ENCODE measurements at regions not wholly inside any gene's neighbourhood (a gene's known extent, or its start where the extent isn't known, plus 50 kb on each side); places are given as distances from the start of the nearest gene placed in this dataset.
"Not testable (repeated sequence)": the region's sequence is repeated elsewhere in the genome, so short reads cannot be mapped to it uniquely, and the experiment has no call there.

DNA sequence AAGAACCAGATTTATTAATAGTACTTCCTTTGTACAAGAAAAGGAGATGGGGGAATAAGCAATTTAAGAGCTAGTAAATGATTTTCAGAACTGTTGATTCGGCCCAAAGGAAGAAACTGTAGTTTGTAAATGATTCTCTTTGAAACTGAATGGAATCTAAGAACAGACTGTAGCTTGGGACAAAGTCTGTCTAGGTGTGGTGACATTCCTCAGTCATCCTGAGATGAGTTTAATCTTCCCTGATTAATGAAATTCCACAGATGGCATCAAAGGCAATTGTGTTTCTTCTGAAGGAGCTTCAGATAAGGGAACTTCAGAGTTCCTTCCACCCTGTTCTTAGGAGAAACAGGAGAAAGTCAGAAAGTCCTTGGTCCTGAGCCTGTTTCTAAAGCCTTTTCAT, 2095.9 kb downstream of the LRRC4C start:
- peaks cover 21% of the 10 kb centered on the region for H3K4me1 Mint-ChIP-seq (ENCODE audit: low read depth)
- H3K27me3 Mint-ChIP-seq: no peaks in the 10 kb centered on the region
- TF ChIP-seq, protein P1, sequence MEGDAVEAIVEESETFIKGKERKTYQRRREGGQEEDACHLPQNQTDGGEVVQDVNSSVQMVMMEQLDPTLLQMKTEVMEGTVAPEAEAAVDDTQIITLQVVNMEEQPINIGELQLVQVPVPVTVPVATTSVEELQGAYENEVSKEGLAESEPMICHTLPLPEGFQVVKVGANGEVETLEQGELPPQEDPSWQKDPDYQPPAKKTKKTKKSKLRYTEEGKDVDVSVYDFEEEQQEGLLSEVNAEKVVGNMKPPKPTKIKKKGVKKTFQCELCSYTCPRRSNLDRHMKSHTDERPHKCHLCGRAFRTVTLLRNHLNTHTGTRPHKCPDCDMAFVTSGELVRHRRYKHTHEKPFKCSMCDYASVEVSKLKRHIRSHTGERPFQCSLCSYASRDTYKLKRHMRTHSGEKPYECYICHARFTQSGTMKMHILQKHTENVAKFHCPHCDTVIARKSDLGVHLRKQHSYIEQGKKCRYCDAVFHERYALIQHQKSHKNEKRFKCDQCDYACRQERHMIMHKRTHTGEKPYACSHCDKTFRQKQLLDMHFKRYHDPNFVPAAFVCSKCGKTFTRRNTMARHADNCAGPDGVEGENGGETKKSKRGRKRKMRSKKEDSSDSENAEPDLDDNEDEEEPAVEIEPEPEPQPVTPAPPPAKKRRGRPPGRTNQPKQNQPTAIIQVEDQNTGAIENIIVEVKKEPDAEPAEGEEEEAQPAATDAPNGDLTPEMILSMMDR (IDR thresholded peaks at IDR 0.05): no peak
- no peak overlapping the region for H3K4me3 Mint-ChIP-seq
- H3K9me3 Mint-ChIP-seq: no peaks in the 10 kb centered on the region
- DNase-seq (no peak), ATAC-seq (no peak)
- intact Hi-C loops (cut with micrococcal nuclease): no loop called here
- ChIA-PET POLR2A (no interaction called here), CTCF (interaction anchor here (0.5 to 1.1 kb wide), 2 partner anchors 12 to 1418 kb away, joined by 3 read pairs; no protein-coding TSS in a partner anchor)
- no peak overlapping the region for H3K27ac Mint-ChIP-seq
- H3K36me3 Mint-ChIP-seq (ENCODE audit: low read depth): no peaks in the 10 kb centered on the region

DNA sequence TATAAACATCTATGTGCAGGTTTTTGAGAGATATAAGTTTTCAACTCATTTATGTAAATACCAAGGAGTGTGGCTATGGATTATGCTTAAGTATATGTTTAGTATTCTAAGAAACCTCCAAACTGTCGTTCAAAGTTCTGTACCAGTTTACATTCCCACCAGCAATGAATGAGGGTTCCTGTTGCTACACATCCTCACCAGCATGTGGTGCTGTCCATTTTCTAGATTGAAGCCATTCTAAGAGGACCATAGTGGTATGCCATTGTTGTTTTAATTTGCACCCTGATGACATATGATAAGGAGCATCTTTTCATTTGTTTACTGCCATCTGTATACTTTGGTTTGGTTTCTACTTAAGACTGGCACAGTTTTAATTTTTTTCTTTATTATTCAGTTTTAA, 2097.9 kb downstream of the LRRC4C start:
- Mint-ChIP-seq H3K4me1 (ENCODE audit: low read depth) (peaks cover 5% of the 10 kb centered on the region), H3K27me3 (no peaks in the 10 kb centered on the region), H3K4me3 (no peak overlapping the region), H3K27ac (no peak overlapping the region), H3K36me3 (ENCODE audit: low read depth) (no peaks in the 10 kb centered on the region), H3K9me3 (no peaks in the 10 kb centered on the region)
- TF ChIP-seq, protein P1 (IDR thresholded peaks at IDR 0.05): no peak
- no peak for ATAC-seq
- intact Hi-C loops (cut with micrococcal nuclease): no loop called here
- POLR2A ChIA-PET: no interaction called here
- CTCF ChIA-PET: no interaction called here
- no peak for DNase-seq

DNA sequence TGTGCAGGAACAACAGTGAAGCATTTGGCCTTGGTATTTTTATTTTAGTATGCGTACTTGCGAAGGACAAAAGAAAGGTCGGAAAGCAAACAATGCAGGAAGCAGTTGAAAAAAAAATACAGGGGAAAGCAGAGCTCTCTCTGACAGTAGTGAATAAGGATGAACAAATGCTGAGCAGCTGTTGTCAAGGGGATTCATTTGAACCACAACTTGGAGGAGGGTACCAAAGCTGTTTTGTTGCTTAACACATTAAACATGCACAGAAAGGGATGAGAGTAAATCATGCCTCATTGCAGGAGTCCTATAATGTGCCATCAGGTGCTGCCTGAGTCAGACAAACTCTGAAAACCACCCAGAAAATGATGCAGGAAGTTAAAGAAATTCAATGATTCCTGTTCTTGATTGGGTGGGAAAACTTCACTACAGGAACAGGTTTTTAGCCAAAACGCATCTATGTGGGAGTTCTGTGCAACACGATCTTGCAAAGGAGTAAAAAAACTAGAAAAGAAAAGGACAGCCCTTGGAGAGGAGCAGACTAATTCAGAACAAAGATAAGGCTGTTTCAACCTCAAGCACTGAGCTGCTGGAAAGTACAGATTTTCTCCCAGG, 2113.5 kb downstream of the LRRC4C start:
- intact Hi-C loops (cut with micrococcal nuclease): no loop called here
- H3K27ac Mint-ChIP-seq: no peak overlapping the region

DNA sequence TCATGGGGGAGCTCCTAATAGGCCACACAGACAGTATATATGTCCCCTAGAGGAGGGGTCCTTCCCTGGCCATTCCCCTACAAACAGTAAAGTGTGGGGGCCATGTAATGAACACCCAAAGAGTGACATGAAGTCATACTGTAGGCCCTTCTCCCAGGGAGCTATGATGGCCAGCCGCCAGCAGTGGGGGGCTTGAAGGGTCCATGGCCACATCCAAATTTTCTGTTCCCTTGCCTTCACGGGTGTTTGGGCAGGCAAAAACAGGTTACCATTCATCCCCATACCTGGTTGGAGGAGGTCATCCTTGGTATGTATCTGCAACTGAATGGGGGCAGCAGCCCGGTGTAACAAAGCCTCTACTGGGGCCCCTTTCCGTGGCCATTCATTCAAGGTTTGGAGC, 2118.0 kb downstream of the LRRC4C start:
- no peaks in the 10 kb centered on the region for H3K4me1 Mint-ChIP-seq (ENCODE audit: low read depth)
- TF ChIP-seq, protein P1 (IDR thresholded peaks at IDR 0.05): no peak
- CTCF ChIA-PET: no interaction called here

More for the DNA sequence above, 2113.5 kb downstream of the LRRC4C start:
- no peaks in the 10 kb centered on the region for H3K36me3 Mint-ChIP-seq (ENCODE audit: low read depth)
- H3K27me3 Mint-ChIP-seq: no peaks in the 10 kb centered on the region
- no peak overlapping the region for H3K4me3 Mint-ChIP-seq
- DNase-seq (no peak), ATAC-seq (no peak)
- H3K9me3 Mint-ChIP-seq: no peaks in the 10 kb centered on the region
- POLR2A ChIA-PET: no interaction called here
- TF ChIP-seq, protein P1 (IDR thresholded peaks at IDR 0.05): no peak
- H3K4me1 Mint-ChIP-seq (ENCODE audit: low read depth): no peaks in the 10 kb centered on the region
- CTCF ChIA-PET: no interaction called here

DNA sequence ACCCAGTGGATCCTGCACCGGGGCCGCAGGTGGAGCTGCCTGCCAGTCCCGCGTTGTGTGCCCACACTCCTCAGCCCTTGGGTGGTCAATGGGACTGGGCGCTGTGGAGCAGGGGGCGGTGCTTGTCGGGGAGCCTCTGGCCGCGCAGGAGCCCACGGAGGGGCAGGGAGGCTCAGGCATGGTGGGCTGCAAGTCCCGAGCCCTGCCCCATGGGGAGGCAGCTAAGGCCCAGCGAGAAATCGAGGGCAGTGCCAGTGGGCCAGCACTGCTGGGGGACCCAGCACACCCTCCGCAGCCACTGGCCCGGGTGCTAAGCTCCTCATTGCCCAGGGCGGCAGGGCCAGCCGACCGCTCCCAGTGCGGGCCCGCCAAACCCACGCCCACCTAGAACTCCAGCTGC, 2126.4 kb downstream of the LRRC4C start:
- H3K27me3 Mint-ChIP-seq; H3K4me3 Mint-ChIP-seq; CTCF ChIA-PET; H3K27ac Mint-ChIP-seq; POLR2A ChIA-PET; DNase-seq; intact Hi-C loops (cut with micrococcal nuclease); H3K9me3 Mint-ChIP-seq; H3K36me3 Mint-ChIP-seq (ENCODE audit: low read depth); H3K4me1 Mint-ChIP-seq (ENCODE audit: low read depth); ATAC-seq: not testable (repeated sequence)

More for the DNA sequence above, 2118.0 kb downstream of the LRRC4C start:
- H3K27me3 Mint-ChIP-seq: no peaks in the 10 kb centered on the region
- intact Hi-C loops (cut with micrococcal nuclease): no loop called here
- H3K4me3 Mint-ChIP-seq: no peak overlapping the region
- H3K36me3 Mint-ChIP-seq (ENCODE audit: low read depth): no peaks in the 10 kb centered on the region
- H3K9me3 Mint-ChIP-seq: peaks cover 2% of the 10 kb centered on the region
- POLR2A ChIA-PET: no interaction called here
- no peak for DNase-seq
- ATAC-seq: no peak
- H3K27ac Mint-ChIP-seq: no peak overlapping the region

DNA sequence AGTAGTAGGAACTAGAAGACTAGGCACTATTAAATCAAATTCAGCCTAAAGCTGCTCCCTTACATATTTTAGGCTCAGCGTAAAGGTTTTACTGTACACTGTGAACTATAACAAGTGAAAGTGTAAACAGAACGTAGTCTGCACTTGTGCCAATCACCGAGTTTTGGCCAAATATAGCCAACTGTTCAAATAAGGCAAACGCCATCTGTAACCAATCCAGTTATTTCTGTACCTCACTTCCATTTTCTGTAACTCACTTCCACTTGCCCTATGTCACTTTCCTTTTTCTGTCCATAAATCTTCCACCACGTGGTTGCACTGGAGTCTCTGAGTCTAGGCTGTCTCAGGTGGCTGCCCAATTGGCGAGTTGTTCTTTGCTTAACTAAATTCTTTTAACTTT, 2132.2 kb downstream of the LRRC4C start:
- Mint-ChIP-seq H3K4me1 (ENCODE audit: low read depth) (no peaks in the 10 kb centered on the region), H3K27me3 (no peaks in the 10 kb centered on the region), H3K4me3 (no peak overlapping the region), H3K27ac (no peak overlapping the region), H3K9me3 (peaks cover 1% of the 10 kb centered on the region), H3K36me3 (ENCODE audit: low read depth) (no peaks in the 10 kb centered on the region)
- ChIA-PET CTCF (no interaction called here), POLR2A (no interaction called here)
- intact Hi-C loops (cut with micrococcal nuclease): no loop called here
- DNase-seq (no peak), ATAC-seq (no peak)
- TF ChIP-seq, protein P1 (IDR thresholded peaks at IDR 0.05): no peak

DNA sequence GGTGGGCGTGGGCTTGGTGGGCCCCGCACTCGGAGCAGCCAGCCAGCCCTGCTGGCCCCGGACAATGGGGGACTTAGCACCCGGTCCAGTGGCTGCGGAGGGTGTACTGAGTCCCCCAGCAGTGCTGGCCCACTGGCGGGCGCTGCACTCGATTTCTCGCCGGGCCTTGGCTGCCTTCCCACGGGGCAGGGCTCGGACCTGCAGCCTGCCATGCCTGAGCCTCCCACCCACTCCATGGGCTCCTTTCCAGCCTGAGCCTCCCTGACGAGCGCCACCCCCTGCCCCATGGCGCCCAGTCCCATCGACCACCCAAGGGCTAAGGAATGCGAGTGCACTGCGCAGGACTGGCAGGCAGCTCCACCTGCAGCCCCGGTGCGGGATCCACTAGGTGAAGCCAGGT, 2147.6 kb downstream of the LRRC4C start:
- H3K27ac Mint-ChIP-seq; DNase-seq; intact Hi-C loops (cut with micrococcal nuclease); ATAC-seq; CTCF ChIA-PET; H3K36me3 Mint-ChIP-seq (ENCODE audit: low read depth); H3K4me1 Mint-ChIP-seq (ENCODE audit: low read depth); H3K27me3 Mint-ChIP-seq; POLR2A ChIA-PET; H3K4me3 Mint-ChIP-seq: not testable (repeated sequence)
- H3K9me3 Mint-ChIP-seq: peaks cover 11% of the 10 kb centered on the region

All from activated CD8-positive, alpha-beta T cell treated with anti-CD3 and anti-CD28 coated beads for 36 hours (primary cell).